ENCODE measurements at regions not wholly inside any gene's neighbourhood (a gene's known extent, or its start where the extent isn't known, plus 50 kb on each side); places are given as distances from the start of the nearest gene placed in this dataset.

- no peak for TF ChIP-seq CTCF (IDR thresholded peaks at IDR 0.05)
- no peak for DNase-seq (ENCODE audit: low spot score)
- no peak for ATAC-seq (ENCODE audit: low FRiP score)
Measured at GRCh38 chr7:115693779-115694178, 336.8 kb downstream of the TFEC start.

DNA sequence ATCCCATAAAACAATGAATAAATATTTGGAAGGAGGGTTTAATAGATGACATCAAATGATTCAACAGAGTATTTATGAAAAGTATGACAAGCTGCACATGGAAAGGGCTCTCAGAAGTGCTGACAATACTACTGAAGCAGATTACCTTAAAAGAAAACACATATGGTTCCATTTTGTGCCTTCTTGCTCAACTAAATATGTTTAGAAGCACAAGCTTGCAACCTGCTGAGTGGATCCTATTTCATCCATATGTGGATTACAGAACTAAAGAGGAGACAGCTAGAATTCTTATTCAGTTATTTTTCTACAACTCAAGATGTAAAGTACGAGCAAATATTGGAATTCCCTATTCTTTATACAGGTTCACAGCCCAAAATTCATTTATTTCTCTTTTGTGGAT lies 340.6 kb downstream of the TFEC start:
- DNase-seq (ENCODE audit: low spot score) (no peak), ATAC-seq (ENCODE audit: low FRiP score) (no peak)
- TF ChIP-seq CTCF (IDR thresholded peaks at IDR 0.05), result no peak

- no peak for TF ChIP-seq CTCF (IDR thresholded peaks at IDR 0.05)
- ATAC-seq (ENCODE audit: low FRiP score) (no peak), DNase-seq (ENCODE audit: low spot score) (no peak)
Measured at GRCh38 chr7:115683093-115683492, 347.5 kb downstream of the TFEC start.

- TF ChIP-seq CTCF (IDR thresholded peaks at IDR 0.05), result no peak
- ATAC-seq (ENCODE audit: low FRiP score) (no peak), DNase-seq (ENCODE audit: low spot score) (no peak)
Measured at GRCh38 chr7:115682507-115682906, 348.1 kb downstream of the TFEC start.

DNA sequence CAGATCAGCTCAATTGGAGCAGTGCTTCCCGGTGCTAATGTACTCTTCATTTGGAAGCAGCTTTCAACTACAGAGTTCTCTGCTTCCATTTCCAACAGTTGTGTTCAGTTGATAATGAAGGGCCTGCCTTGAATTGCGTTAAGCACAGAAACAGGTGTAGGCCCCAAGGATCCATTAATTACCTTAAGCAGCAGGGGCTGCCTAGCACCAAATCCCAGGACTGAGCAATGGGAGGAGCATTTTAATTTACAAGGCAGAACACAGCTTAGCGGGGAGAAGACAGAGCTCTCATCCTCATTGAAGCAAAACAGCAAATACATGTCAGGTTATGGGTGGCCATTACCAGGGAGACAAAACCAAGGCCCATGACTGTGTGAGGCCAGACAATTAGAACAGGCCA lies 349.6 kb downstream of the TFEC start:
- ATAC-seq (ENCODE audit: low FRiP score) (no peak), DNase-seq (ENCODE audit: low spot score) (no peak)
- no peak for TF ChIP-seq CTCF (IDR thresholded peaks at IDR 0.05)

- ATAC-seq (ENCODE audit: low FRiP score) (no peak), DNase-seq (ENCODE audit: low spot score) (no peak)
- TF ChIP-seq CTCF (IDR thresholded peaks at IDR 0.05), result no peak
Measured at GRCh38 chr7:115679976-115680375, 350.6 kb downstream of the TFEC start.

GRCh38 chr7:115679423-115679822 lies 351.1 kb downstream of the TFEC start:
- ATAC-seq (ENCODE audit: low FRiP score), result no peak
- TF ChIP-seq CTCF (IDR thresholded peaks at IDR 0.05), result no peak
- no peak for DNase-seq (ENCODE audit: low spot score)

Measured in omental fat pad (tissue), 3 donors.